Iris pigment epithelial cell (primary cell): ENCODE measurements at regions not wholly inside any gene's neighbourhood (a gene's known extent, or its start where the extent isn't known, plus 50 kb on each side); places are given as distances from the start of the nearest gene placed in this dataset.
"Not testable (repeated sequence)": the region's sequence is repeated elsewhere in the genome, so short reads cannot be mapped to it uniquely, and the experiment has no call there.

ENCODE experiments used
- DNase-seq: peaks from one replicate; pipeline ENCODE4 v3.0.0-alpha.2; 2011; ENCODE audit warnings: low read depth

- not testable (repeated sequence) for DNase-seq
Measured at GRCh38 chr16:21422824-21423223, 144.7 kb upstream of the CRYM start.

GRCh38 chr16:21404699-21405098 lies 126.6 kb upstream of the CRYM start:
- DNase-seq = not testable (repeated sequence)

- DNase-seq = not testable (repeated sequence)
Measured at GRCh38 chr16:21397866-21398265, 119.8 kb upstream of the CRYM start.

- DNase-seq = not testable (repeated sequence)
Measured at GRCh38 chr16:21396545-21396944, 118.5 kb upstream of the CRYM start.

GRCh38 chr16:21390634-21391033 lies 112.5 kb upstream of the CRYM start:
- not testable (repeated sequence) for DNase-seq

GRCh38 chr16:21389860-21390259 lies 111.8 kb upstream of the CRYM start:
- DNase-seq = not testable (repeated sequence)

GRCh38 chr16:21387757-21388156 lies 109.7 kb upstream of the CRYM start:
- not testable (repeated sequence) for DNase-seq

- not testable (repeated sequence) for DNase-seq
Measured at GRCh38 chr16:21386201-21386915, 108.3 kb upstream of the CRYM start.

GRCh38 chr16:21383682-21384081 lies 105.6 kb upstream of the CRYM start:
- DNase-seq = not testable (repeated sequence)

GRCh38 chr16:21379645-21380044 lies 101.6 kb upstream of the CRYM start:
- not testable (repeated sequence) for DNase-seq

GRCh38 chr16:21376196-21376899 lies 98.3 kb upstream of the CRYM start:
- DNase-seq = not testable (repeated sequence)

GRCh38 chr16:21375334-21375733 lies 97.2 kb upstream of the CRYM start:
- DNase-seq = peak; percentile 34

GRCh38 chr16:21373454-21373853 lies 95.4 kb upstream of the CRYM start:
- not testable (repeated sequence) for DNase-seq

GRCh38 chr16:21372862-21373261 lies 94.8 kb upstream of the CRYM start:
- DNase-seq = not testable (repeated sequence)

GRCh38 chr16:21372162-21372835 lies 94.2 kb upstream of the CRYM start:
- DNase-seq = not testable (repeated sequence)

- DNase-seq = peak; percentile 11
Measured at GRCh38 chr16:21370791-21371190, 92.7 kb upstream of the CRYM start.

- DNase-seq = not testable (repeated sequence)
Measured at GRCh38 chr16:21368973-21369942, 91.2 kb upstream of the CRYM start.

GRCh38 chr16:21367733-21368421 lies 89.8 kb upstream of the CRYM start:
- not testable (repeated sequence) for DNase-seq

GRCh38 chr16:21366998-21367397 lies 88.9 kb upstream of the CRYM start:
- DNase-seq = not testable (repeated sequence)

GRCh38 chr16:21365541-21365940 lies 87.5 kb upstream of the CRYM start:
- not testable (repeated sequence) for DNase-seq
